AG09309 (cell line): ENCODE measurements at regions not wholly inside any gene's neighbourhood (a gene's known extent, or its start where the extent isn't known, plus 50 kb on each side); places are given as distances from the start of the nearest gene placed in this dataset.

Experiments used
- DNase-seq: peaks from one replicate; pipeline ENCODE4 v3.0.0-alpha.2; 2010; ENCODE audit warnings: low read depth
- H3K4me3 ChIP-seq: 2 replicates; pipeline ENCODE4 v1.5.1; 2011; ENCODE audit warnings: mild to moderate bottlenecking, low read depth, low read length, moderate library complexity; ENCODE audit not compliant: control insufficient read depth
- TF ChIP-seq, protein P1 (sequence below): IDR thresholded peaks from 2 replicates; pipeline ENCODE4 v1.5.1; 2011; ENCODE audit warnings: mild to moderate bottlenecking, low read depth, low read length, inconsistent platforms; ENCODE audit not compliant: insufficient read depth, control insufficient read depth; ENCODE audit errors: missing control alignments

DNA sequence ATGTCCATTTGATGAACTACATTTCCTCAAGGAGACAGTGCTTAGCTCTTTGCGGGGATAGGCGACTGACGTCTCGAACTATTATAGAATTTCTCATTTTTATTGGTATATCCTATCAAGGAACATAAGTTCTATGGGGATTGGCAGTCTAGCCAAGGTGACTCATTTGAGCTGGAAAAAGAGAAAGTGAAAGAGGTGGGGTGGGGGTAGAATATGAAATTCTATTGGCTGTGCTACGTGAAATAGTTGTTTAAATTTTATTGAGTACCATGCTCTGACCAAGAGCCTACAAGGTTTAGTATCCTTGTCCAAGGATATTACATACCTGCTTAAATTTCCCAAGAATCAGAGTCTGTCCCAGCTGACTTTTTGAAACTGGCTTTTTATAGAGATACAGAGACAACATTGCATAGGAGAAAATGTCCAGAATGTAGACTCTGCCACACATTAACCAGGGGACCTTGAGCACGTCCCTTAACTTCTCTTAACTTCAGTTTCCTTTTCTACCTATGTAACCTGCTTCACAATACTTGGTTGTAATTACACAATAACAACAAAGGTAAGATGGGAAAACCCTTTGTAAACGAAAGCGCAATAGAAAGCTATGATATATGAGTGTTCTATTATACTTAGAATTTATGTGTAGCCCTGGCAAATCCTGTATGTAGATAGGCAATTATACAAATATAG, 226.4 kb upstream of the WWC1 start:
- TF ChIP-seq, protein P1, sequence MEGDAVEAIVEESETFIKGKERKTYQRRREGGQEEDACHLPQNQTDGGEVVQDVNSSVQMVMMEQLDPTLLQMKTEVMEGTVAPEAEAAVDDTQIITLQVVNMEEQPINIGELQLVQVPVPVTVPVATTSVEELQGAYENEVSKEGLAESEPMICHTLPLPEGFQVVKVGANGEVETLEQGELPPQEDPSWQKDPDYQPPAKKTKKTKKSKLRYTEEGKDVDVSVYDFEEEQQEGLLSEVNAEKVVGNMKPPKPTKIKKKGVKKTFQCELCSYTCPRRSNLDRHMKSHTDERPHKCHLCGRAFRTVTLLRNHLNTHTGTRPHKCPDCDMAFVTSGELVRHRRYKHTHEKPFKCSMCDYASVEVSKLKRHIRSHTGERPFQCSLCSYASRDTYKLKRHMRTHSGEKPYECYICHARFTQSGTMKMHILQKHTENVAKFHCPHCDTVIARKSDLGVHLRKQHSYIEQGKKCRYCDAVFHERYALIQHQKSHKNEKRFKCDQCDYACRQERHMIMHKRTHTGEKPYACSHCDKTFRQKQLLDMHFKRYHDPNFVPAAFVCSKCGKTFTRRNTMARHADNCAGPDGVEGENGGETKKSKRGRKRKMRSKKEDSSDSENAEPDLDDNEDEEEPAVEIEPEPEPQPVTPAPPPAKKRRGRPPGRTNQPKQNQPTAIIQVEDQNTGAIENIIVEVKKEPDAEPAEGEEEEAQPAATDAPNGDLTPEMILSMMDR, result no peak
- H3K4me3 ChIP-seq, result no peak overlapping the region
- no peak for DNase-seq

DNA sequence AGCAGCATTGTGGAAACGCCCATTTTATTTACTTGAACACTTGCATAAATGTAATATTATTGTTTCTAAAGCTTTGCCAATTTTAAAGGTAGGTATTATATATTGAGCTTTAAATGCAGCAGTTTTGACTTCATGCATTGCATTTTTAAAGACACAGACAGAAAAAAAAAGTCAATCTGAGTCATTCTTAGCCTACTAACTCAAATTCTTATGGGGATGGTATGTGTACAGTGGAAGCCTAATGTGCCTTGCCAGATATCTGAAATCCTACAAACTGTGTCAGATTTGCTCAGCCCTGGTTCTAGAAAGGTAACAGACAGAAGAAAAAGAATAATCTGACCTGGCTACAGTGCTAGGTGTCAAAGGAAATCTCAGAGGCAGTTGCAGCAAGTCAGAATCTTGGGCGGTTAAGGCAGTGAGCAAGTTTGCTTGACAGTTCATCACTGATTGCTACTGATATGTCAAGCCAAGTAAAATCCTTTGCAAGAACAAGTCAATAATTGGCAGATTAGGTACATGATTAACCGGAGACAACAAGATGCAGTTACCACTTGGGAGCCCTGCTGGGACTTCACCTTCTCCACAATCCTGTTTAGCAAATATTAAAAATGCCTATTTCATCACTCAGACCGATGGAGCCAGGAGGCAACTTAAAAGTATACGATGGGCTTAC, 224.8 kb upstream of the WWC1 start:
- no peak overlapping the region for H3K4me3 ChIP-seq
- TF ChIP-seq, protein P1, result no peak
- DNase-seq, result no peak

DNA sequence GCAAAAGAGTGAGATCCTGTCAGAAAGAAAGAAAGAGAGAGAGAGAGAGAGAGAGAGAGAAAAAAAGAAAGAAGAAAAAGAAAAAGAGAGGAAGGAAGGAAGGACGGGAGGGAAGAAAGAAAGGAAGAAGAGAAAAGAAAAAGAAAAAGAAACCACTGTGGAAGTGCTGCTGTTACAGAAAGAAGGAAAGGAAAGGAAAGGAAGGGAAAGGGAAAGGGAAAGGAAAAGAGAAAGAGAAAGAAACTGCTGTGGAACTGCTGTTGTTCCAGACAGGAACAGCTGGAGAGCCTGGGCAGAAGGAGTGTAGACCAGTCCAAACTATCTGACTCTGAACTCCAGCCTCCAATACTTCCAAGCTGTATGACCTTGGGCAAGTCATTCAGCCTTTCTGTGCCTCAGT, 220.7 kb upstream of the WWC1 start:
- no peak overlapping the region for H3K4me3 ChIP-seq
- TF ChIP-seq, protein P1, result no peak
- DNase-seq, result no peak

DNA sequence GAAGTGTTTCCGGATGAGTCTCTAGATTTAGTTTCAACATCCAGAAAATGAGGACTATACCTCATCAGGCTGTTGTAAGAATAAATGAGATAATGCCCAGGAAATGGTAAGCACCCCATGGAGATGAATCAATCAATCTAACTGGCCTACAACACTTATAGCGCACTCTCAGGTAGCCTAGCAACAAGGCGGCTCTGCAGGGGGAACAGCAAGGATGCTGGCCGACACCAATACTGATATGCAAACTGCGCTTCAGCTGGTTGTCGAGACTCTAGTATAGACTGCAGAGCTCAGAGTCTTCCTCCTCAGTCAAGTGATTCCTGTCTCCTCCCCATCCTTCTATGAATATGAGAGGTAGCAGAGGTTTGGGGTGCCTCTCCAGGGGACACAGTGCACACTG, 218.8 kb upstream of the WWC1 start:
- TF ChIP-seq, protein P1, result no peak
- H3K4me3 ChIP-seq, result no peak overlapping the region
- DNase-seq, result no peak

DNA sequence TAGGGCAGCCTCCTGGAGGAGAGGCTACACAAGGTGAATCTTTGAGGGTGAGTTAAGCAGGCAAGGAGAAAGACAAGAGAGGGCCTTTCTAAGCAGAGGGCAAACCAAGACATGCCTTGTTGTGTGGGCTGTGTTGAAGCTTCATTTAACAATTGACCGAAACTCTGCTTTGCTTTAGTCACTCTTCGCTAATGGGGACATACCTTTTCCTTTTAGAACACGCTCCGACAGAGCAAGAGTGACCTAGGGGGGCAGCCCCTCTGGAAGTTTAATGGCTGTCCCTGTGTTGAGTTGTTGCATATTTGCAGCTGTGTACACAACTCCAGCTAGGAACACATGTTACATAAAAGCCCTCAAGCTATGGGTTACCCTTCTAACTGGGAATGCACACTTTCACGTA, 218.1 kb upstream of the WWC1 start:
- DNase-seq, result no peak
- TF ChIP-seq, protein P1, result no peak
- no peak overlapping the region for H3K4me3 ChIP-seq

DNA sequence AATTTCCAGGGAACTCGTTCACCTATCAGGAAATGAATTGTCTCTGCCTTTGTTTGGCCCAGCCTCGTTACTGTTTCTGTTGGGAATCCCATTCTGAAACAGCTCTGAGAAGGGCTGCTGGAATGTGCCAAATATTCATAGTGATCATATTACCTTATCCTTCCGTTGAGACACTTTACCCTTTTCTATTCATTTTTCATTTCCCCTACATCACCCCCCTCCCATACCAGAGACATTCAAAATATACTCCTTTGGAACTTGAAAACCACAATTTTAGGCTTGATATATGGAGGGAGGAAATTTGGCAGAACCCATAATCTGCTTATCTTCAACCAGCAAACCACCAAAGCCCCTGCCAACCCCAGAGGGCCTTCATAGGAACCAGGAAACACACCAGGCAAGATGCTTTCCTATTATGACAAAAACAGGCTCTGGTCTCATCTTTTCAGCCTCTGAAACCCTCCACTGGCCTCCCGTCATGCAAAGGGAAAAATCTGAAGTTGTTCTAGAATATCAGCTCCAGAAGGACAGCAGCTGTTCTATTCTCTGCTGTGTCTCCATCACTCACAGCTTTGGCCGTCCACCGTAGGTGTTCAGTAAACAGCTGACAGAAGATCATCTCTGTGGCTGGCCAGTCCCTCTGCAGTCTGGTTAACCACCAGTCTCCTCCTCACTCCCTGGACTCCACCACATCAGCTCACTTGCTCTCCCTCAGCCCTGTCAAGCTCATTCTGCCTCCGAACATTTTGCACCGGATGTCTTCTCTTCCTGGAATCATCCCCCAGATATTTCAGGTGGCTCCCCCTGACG, 217.2 kb upstream of the WWC1 start:
- no peak for DNase-seq
- H3K4me3 ChIP-seq, result no peak overlapping the region
- TF ChIP-seq, protein P1, result no peak
